Colon (tissue), 2 donors: ENCODE measurements at regions not wholly inside any gene's neighbourhood (a gene's known extent, or its start where the extent isn't known, plus 50 kb on each side); places are given as distances from the start of the nearest gene placed in this dataset.

Experiments used
- FAIRE-seq: peaks from 2 replicates; lab custom pipeline; 2012; peaks lifted over from hg19 to GRCh38; lab: Jason Lieb, UNC
- donor health status: control.
- donor health status: control.

GRCh38 chr3:66592927-66593625 is 92.3 kb upstream of the LRIG1 start:
- no peak for FAIRE-seq

- FAIRE-seq: no peak
Observed at GRCh38 chr3:66593978-66594377, 93.2 kb upstream of the LRIG1 start.

- no peak for FAIRE-seq
Observed at GRCh38 chr3:66597308-66597863, 96.6 kb upstream of the LRIG1 start.

GRCh38 chr3:66598168-66598567 is 97.3 kb upstream of the LRIG1 start:
- FAIRE-seq: no peak

DNA sequence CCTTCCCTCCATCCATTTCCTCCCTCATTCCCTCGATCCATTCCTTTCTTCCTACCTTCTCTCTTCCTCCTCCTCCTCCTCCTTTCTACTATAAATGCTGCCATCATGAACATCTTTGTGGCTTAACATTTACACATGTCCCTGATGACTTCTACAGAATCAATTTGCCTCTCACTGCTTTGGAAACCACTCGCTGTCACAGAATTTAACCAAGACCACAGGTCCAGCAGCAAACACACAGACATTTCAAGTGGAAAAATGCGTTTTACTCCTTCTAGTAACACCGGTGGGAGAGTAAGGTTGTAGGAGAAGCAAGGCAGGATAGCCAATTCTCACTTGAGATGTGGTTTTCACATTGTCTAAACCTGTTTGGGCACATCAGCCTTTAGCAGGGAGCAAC is 101.4 kb upstream of the LRIG1 start:
- no peak for FAIRE-seq

DNA sequence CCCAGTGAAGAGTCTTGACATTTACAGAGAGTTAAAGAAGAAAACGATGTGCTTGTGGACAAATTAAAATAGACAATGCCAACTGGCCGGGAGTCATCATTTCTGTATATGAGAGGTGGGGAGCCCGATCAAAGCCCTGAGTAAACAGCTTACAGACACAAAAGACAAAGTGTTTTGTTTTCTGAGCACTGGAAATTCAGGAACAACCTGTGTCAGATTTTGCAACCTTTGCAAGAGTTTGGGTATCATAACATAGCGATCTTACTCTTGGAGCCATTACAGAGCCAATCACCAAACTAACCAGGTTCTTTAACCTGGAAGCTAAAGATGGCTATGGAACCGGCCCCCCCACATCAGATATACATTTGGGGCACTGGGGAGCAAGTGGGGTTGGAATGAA is 101.9 kb upstream of the LRIG1 start:
- FAIRE-seq: no peak

- FAIRE-seq: no peak
Observed at GRCh38 chr3:66603151-66603611, 102.4 kb upstream of the LRIG1 start.

- FAIRE-seq: no peak
Observed at GRCh38 chr3:66604481-66604880, 103.7 kb upstream of the LRIG1 start.

GRCh38 chr3:66606126-66606525 is 105.3 kb upstream of the LRIG1 start:
- FAIRE-seq: no peak

- no peak for FAIRE-seq
Observed at GRCh38 chr3:66606868-66607267, 106.0 kb upstream of the LRIG1 start.

GRCh38 chr3:66609660-66610561 is 109.1 kb upstream of the LRIG1 start:
- FAIRE-seq: no peak

DNA sequence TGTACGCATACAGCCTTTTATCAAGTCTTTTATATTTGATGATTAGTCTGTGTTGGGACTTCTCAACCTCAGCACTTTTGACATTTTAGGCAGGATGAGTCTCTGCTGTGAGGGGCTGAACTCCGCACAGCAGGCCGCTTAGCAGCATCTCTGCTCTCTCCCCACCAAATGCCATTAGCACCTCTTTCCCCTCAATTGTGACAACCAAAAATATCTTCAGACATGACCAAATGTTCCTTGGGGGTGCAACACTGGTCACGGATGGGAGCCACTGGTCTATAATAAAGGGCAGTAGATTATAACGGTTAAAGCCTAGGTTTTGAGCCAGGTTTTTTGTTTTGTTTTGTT is 109.7 kb upstream of the LRIG1 start:
- no peak for FAIRE-seq

DNA sequence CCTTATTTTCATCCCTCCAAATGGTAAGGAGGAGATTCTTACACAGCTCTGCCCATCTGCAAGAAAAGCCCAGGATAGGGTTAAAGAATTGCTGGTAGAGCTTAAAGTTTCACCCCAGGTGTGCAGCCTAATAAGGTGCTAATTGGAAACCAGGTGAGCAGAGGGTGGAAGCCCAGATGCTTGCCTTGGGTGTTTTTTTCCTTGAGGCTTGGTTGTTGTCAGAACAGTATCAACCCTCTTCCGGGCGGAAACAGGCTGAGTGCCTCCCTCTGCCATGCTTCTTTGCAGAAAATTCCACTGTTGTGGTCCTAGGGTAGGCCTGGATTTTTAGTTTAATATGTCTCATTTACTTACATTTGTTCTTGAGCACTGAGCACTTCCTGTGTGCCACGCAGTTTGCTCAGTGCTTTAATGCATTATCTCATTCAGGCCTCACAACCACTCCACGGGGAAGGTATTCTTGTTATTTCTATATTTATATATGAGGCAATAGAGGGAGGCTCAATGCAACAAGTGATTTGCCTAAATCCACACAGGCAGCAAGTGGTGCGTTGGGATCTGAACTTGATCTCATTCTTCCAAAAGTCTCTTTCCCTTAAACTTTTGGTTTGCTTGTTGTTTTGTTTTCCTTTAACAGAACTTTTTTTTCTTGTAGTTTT is 115.0 kb upstream of the LRIG1 start:
- no peak for FAIRE-seq

DNA sequence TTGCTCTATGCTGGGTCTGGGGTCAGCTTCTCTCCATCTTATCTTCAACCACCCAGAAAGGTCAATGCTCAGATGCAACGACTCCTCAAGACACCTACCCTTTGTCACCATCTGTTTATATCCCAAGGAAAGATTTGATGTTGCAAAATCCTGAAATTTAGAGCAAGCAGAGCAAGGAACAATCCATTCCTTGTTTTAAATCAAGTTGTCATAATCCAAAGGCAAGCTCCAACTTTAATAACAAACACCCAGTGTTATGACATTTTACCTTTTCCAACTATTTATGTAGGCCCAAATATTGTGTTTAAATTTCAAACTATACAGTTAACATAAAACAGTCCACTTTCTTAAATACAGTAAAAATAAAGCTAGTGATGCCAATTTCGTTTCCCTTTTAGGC is 116.5 kb upstream of the LRIG1 start:
- FAIRE-seq: no peak

DNA sequence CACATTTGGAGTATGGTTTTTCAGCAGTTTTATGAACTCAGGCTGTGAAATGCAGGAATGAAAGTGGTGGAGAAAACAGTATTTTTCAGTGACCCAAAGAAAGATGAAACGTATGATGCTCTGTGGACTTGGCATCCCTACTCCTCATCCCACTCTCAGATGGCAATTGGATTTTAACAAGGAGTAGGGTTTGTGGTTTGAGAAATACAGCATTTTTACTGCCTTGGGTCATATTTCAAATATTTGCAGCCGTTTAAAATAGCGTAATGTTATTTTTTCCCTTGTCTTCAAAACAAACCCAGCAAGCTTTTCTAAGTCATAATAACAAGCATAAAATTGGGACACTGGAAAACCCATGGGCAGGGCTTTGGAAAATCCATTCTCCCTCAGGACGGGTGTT is 117.2 kb upstream of the LRIG1 start:
- no peak for FAIRE-seq

GRCh38 chr3:66620296-66620695 is 119.5 kb upstream of the LRIG1 start:
- no peak for FAIRE-seq

- no peak for FAIRE-seq
Observed at GRCh38 chr3:66622756-66623457, 122.1 kb upstream of the LRIG1 start.

GRCh38 chr3:66625505-66626216 is 124.8 kb upstream of the LRIG1 start:
- FAIRE-seq: no peak

GRCh38 chr3:66629150-66629981 is 128.5 kb upstream of the LRIG1 start:
- no peak for FAIRE-seq

DNA sequence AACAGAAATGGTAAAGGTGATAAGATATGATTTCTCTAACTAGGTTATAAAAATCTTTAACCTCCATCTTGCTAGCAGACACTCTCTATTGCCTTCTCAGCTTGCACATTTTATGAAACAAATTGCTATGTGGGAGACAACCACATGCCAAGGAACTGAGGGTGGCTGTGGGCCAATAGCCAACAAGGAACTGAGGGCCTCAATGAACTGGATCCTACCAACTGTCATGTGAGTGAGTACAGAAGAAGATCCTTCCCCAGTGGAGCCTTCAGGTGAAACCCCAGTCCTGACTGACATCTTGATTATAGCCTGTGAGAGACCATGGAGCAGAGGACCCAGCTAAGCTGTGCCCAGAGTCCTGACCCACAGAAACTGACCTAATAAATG is 129.2 kb upstream of the LRIG1 start:
- no peak for FAIRE-seq
